NT2/D1 (cell line): ENCODE measurements at regions not wholly inside any gene's neighbourhood (a gene's known extent, or its start where the extent isn't known, plus 50 kb on each side); places are given as distances from the start of the nearest gene placed in this dataset.

Source experiments
- SUZ12 ChIP-seq: IDR thresholded peaks from 2 replicates; pipeline ENCODE4 v1.6.1; 2011; ENCODE audit not compliant: insufficient read length, insufficient read depth; ENCODE audit errors: extremely low read depth
- YY1 ChIP-seq: IDR thresholded peaks from 2 replicates; pipeline ENCODE4 v1.6.1; 2011; ENCODE audit not compliant: insufficient read length, insufficient read depth
- ZNF274 ChIP-seq: IDR thresholded peaks from 2 replicates; pipeline ENCODE4 v1.6.1; 2011; ENCODE audit warnings: mild to moderate bottlenecking, low read depth, low read length

DNA sequence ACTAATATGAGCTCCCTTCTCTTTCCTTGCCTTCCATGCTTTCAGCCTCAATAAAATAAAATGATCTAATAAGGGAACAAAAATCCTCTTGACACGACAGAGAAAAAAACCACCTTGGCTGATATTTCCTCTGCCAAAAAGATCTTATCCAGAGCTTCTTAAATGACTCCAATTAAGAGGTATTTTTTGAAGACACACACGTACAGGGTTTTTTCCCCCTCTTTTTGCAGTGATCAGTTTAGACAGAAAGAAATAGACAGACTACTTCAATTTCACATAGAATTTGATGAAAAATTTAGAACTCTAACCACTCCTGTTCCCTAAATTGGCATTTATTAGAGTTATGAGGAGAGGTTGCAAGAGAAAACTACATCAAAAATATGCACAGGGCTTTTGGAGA, 217.2 kb upstream of the CDH11 start:
- TF ChIP-seq ZNF274 (no peak), YY1 (no peak), SUZ12 (no peak)
